Neuronal stem cell (in vitro differentiated cells): ENCODE measurements at regions not wholly inside any gene's neighbourhood (a gene's known extent, or its start where the extent isn't known, plus 50 kb on each side); places are given as distances from the start of the nearest gene placed in this dataset.

ENCODE experiments used
- DNase-seq: peaks from one replicate; pipeline ENCODE4 v3.0.0-alpha.2; 2013; ENCODE audit warnings: low spot score
- H2AFZ ChIP-seq: one replicate; pipeline ENCODE4 v1.6.1; 2013; ENCODE audit warnings: mild to moderate bottlenecking, low read length, inconsistent platforms
- H2AK5ac ChIP-seq: 2 replicates; pipeline ENCODE4 v1.6.1; 2013; ENCODE audit warnings: low read depth, mild to moderate bottlenecking, inconsistent platforms, low read length, moderate library complexity, mixed read lengths
- H2BK120ac ChIP-seq: 2 replicates; pipeline ENCODE4 v1.6.1; 2013; ENCODE audit warnings: low read depth, mild to moderate bottlenecking, inconsistent platforms, low read length, moderate library complexity, mixed read lengths
- H2BK12ac ChIP-seq: one replicate; pipeline ENCODE4 v1.6.1; 2013; ENCODE audit warnings: low read length, inconsistent platforms
- H2BK15ac ChIP-seq: 2 replicates; pipeline ENCODE4 v1.6.1; 2013; ENCODE audit warnings: mild to moderate bottlenecking, low read length, inconsistent platforms, mixed read lengths
- H2BK5ac ChIP-seq: one replicate; pipeline ENCODE4 v1.6.1; 2013; ENCODE audit warnings: inconsistent platforms, mild to moderate bottlenecking, low read length, moderate library complexity
- H3K14ac ChIP-seq: one replicate; pipeline ENCODE4 v1.6.1; 2013; ENCODE audit warnings: low read length, inconsistent platforms
- H3K18ac ChIP-seq: 2 replicates; pipeline ENCODE4 v1.6.1; 2013; ENCODE audit warnings: low read length, inconsistent platforms
- H3K23ac ChIP-seq: 2 replicates; pipeline ENCODE4 v1.6.1; 2013; ENCODE audit warnings: low read depth, mild to moderate bottlenecking, mixed read lengths, low read length, inconsistent platforms; ENCODE audit not compliant: poor library complexity
- H3K27ac ChIP-seq: replicated peaks from 3 replicates; pipeline ENCODE4 v1.5.1; 2013; ENCODE audit warnings: low read length, inconsistent platforms
- H3K27me3 ChIP-seq, 3 experiments: 2 replicates each; pipeline ENCODE4 v1.6.1; 2013; ENCODE audit warnings: low read length in 3 of 3, mild to moderate bottlenecking in 2 of 3, inconsistent platforms in 1 of 3, low read depth in 1 of 3, mixed read lengths in 1 of 3, moderate library complexity in 1 of 3; ENCODE audit not compliant: control insufficient read depth in 3 of 3, insufficient read depth in 3 of 3
- H3K36me3 ChIP-seq, 2 donors: replicated peaks in 1 of 2; 2 replicates each; pipeline ENCODE4 v1.6.1; 2013; ENCODE audit warnings: low read length in 2 of 2; ENCODE audit not compliant: control insufficient read depth in 2 of 2, insufficient read depth in 2 of 2
- H3K4ac ChIP-seq: 2 replicates; pipeline ENCODE4 v1.6.1; 2013; ENCODE audit warnings: inconsistent platforms, mild to moderate bottlenecking, low read length, moderate library complexity
- H3K4me1 ChIP-seq, 2 donors: 1 replicate in 1 of 2; 2 replicates in 1 of 2; pipeline ENCODE4 v1.6.1; 2013; ENCODE audit warnings: low read length in 2 of 2, low read depth in 1 of 2; ENCODE audit not compliant: control insufficient read depth in 2 of 2, insufficient read depth in 1 of 2
- H3K4me2 ChIP-seq: one replicate; pipeline ENCODE4 v1.6.1; 2013; ENCODE audit warnings: mild to moderate bottlenecking, low read length, inconsistent platforms; ENCODE audit not compliant: insufficient read depth, poor library complexity, severe bottlenecking
- H3K4me3 ChIP-seq, 2 donors: 2 replicates each; pipeline ENCODE4 v1.5.1; 2013; ENCODE audit warnings: low read length in 2 of 2, mild to moderate bottlenecking in 2 of 2, inconsistent platforms in 1 of 2, moderate library complexity in 1 of 2
- H3K79me1 ChIP-seq: one replicate; pipeline ENCODE4 v1.6.1; 2013; ENCODE audit warnings: low read depth, mild to moderate bottlenecking, inconsistent platforms, low read length, moderate library complexity
- H3K9ac ChIP-seq: one replicate; pipeline ENCODE4 v1.6.1; 2013; ENCODE audit warnings: mild to moderate bottlenecking, low read depth, low read length, inconsistent platforms; ENCODE audit not compliant: poor library complexity
- H3K9me3 ChIP-seq, 2 donors: replicated peaks in 1 of 2; 2 replicates each; pipeline versions ENCODE3 to v1.6.1; 2013; ENCODE audit warnings: low read length in 2 of 2, mild to moderate bottlenecking in 2 of 2, inconsistent platforms in 1 of 2, low read depth in 1 of 2, mixed read lengths in 1 of 2, moderate library complexity in 1 of 2; ENCODE audit not compliant: control insufficient read depth in 2 of 2, insufficient read depth in 1 of 2
- H4K8ac ChIP-seq: one replicate; pipeline ENCODE4 v1.6.1; 2013; ENCODE audit warnings: low read depth, mild to moderate bottlenecking, inconsistent platforms, low read length, moderate library complexity
- H4K91ac ChIP-seq: one replicate; pipeline ENCODE4 v1.6.1; 2013; ENCODE audit warnings: low read length, low read depth, mild to moderate bottlenecking, inconsistent platforms; ENCODE audit not compliant: poor library complexity
- WGBS, 2 donors: extraction: QIAGEN DNeasy Blood & Tissue Kit; methylation state at CpG; one replicate each; pipeline ENCODE4 v1.1.7; 2013; ENCODE audit warnings: missing lambda C conversion rate in 2 of 2, mixed read lengths in 1 of 2; ENCODE audit not compliant: insufficient read length in 2 of 2, insufficient replicate concordance in 1 of 2; ENCODE audit errors: extremely low coverage in 2 of 2; 5-methylcytosine and 5-hydroxymethylcytosine counted together

- Histone ChIP-seq H3K4me3 (no peak overlapping the region), H3K27me3 (no peaks in the 10 kb centered on the region), H2AK5ac (no peak overlapping the region), H3K4me2 (no peak overlapping the region), H3K9me3 (no peaks in the 10 kb centered on the region), H3K79me1 (no peaks in the 10 kb centered on the region), H3K36me3 (no peaks in the 10 kb centered on the region), H4K91ac (no peak overlapping the region), H4K8ac (no peak overlapping the region), H3K4ac (no peak overlapping the region), H3K4me1 (no peaks in the 10 kb centered on the region), H3K23ac (no peak overlapping the region), H2BK15ac (no peak overlapping the region), H3K27ac (no peak overlapping the region), H2BK120ac (no peak overlapping the region), H3K9ac (no peak overlapping the region), H2BK12ac (no peak overlapping the region), H3K14ac (no peak overlapping the region), H2AFZ (no peak overlapping the region), H2BK5ac (no peak overlapping the region), H3K18ac (no peak overlapping the region)
- DNase-seq: no peak
Measured at GRCh38 chr11:97231231-97231630, 841.4 kb downstream of the JRKL start.

GRCh38 chr11:97234016-97234415 is 844.2 kb downstream of the JRKL start:
- H3K4me1 ChIP-seq: no peaks in the 10 kb centered on the region
- no peak overlapping the region for H3K14ac ChIP-seq
- DNase-seq: no peak
- H3K79me1 ChIP-seq: no peaks in the 10 kb centered on the region
- no peak overlapping the region for H3K18ac ChIP-seq
- no peak overlapping the region for H2BK120ac ChIP-seq
- WGBS, 2 donors: no CpG with 5 or more reads among the region's 3 CpGs
- H3K4ac ChIP-seq: no peak overlapping the region
- H3K36me3 ChIP-seq: no peaks in the 10 kb centered on the region
- H3K9me3 ChIP-seq: no peaks in the 10 kb centered on the region
- H4K91ac ChIP-seq: no peak overlapping the region
- H3K27ac ChIP-seq: no peak overlapping the region
- H3K9ac ChIP-seq: no peak overlapping the region
- H3K4me2 ChIP-seq: no peak overlapping the region
- no peak overlapping the region for H2BK5ac ChIP-seq
- H2AK5ac ChIP-seq: no peak overlapping the region
- H2BK12ac ChIP-seq: no peak overlapping the region
- no peak overlapping the region for H2BK15ac ChIP-seq
- no peaks in the 10 kb centered on the region for H3K27me3 ChIP-seq
- no peak overlapping the region for H2AFZ ChIP-seq
- H4K8ac ChIP-seq: no peak overlapping the region
- no peak overlapping the region for H3K23ac ChIP-seq
- no peak overlapping the region for H3K4me3 ChIP-seq

- H3K27me3 ChIP-seq: no peaks in the 10 kb centered on the region
- DNase-seq: no peak
- no peak overlapping the region for H2BK120ac ChIP-seq
- no peak overlapping the region for H3K4me3 ChIP-seq
- WGBS, 2 donors: no CpG with 5 or more reads among the region's 2 CpGs
- H3K79me1 ChIP-seq: no peaks in the 10 kb centered on the region
- no peaks in the 10 kb centered on the region for H3K9me3 ChIP-seq
- H2BK12ac ChIP-seq: no peak overlapping the region
- no peaks in the 10 kb centered on the region for H3K36me3 ChIP-seq
- H4K91ac ChIP-seq: no peak overlapping the region
- no peak overlapping the region for H4K8ac ChIP-seq
- no peak overlapping the region for H2BK5ac ChIP-seq
- no peak overlapping the region for H2AK5ac ChIP-seq
- H2BK15ac ChIP-seq: no peak overlapping the region
- no peak overlapping the region for H3K4me2 ChIP-seq
- no peak overlapping the region for H3K4ac ChIP-seq
- H2AFZ ChIP-seq: no peak overlapping the region
- no peaks in the 10 kb centered on the region for H3K4me1 ChIP-seq
- no peak overlapping the region for H3K14ac ChIP-seq
- no peak overlapping the region for H3K18ac ChIP-seq
- no peak overlapping the region for H3K9ac ChIP-seq
- H3K27ac ChIP-seq: no peak overlapping the region
- no peak overlapping the region for H3K23ac ChIP-seq
Measured at GRCh38 chr11:97237151-97237550, 847.3 kb downstream of the JRKL start.

GRCh38 chr11:97247601-97248000 is 857.8 kb downstream of the JRKL start:
- Histone ChIP-seq H2BK12ac (no peak overlapping the region), H2AK5ac (no peak overlapping the region), H3K4me1 (no peaks in the 10 kb centered on the region), H2BK120ac (no peak overlapping the region), H2BK5ac (no peak overlapping the region), H3K27ac (no peak overlapping the region), H3K9me3 (no peaks in the 10 kb centered on the region), H3K27me3 (no peaks in the 10 kb centered on the region), H3K23ac (no peak overlapping the region), H3K4me2 (no peak overlapping the region), H3K36me3 (no peaks in the 10 kb centered on the region), H3K14ac (no peak overlapping the region), H3K9ac (no peak overlapping the region), H3K18ac (no peak overlapping the region), H4K8ac (no peak overlapping the region), H3K4ac (no peak overlapping the region), H3K79me1 (no peaks in the 10 kb centered on the region), H3K4me3 (no peak overlapping the region), H2AFZ (no peak overlapping the region), H4K91ac (no peak overlapping the region), H2BK15ac (no peak overlapping the region)
- DNase-seq: no peak
- WGBS, 2 donors: no CpG with 5 or more reads among the region's 3 CpGs
